Kidney epithelial cell (primary cell): ENCODE measurements at regions not wholly inside any gene's neighbourhood (a gene's known extent, or its start where the extent isn't known, plus 50 kb on each side); places are given as distances from the start of the nearest gene placed in this dataset.

ENCODE experiments used
- DNase-seq: peaks from one replicate; pipeline ENCODE4 v3.0.0-alpha.2; 2010; ENCODE audit warnings: low read depth
- H3K27me3 ChIP-seq: 2 replicates; pipeline ENCODE4 v1.6.0; 2011; ENCODE audit warnings: low read length; ENCODE audit not compliant: control insufficient read depth, insufficient read depth
- H3K36me3 ChIP-seq: 2 replicates; pipeline ENCODE4 v1.5.1; 2011; ENCODE audit warnings: low read length; ENCODE audit not compliant: control insufficient read depth, insufficient read depth
- H3K4me3 ChIP-seq: 2 replicates; pipeline ENCODE4 v1.5.1; 2011; ENCODE audit warnings: low read depth, mild to moderate bottlenecking, control low read depth, low read length
- TF ChIP-seq, protein P1 (sequence below): IDR thresholded peaks from 2 replicates; pipeline ENCODE4 v1.5.1; 2011; ENCODE audit warnings: mild to moderate bottlenecking, moderate library complexity, low read length, control low read depth, inconsistent platforms; ENCODE audit not compliant: insufficient read depth, poor library complexity, severe bottlenecking

DNA sequence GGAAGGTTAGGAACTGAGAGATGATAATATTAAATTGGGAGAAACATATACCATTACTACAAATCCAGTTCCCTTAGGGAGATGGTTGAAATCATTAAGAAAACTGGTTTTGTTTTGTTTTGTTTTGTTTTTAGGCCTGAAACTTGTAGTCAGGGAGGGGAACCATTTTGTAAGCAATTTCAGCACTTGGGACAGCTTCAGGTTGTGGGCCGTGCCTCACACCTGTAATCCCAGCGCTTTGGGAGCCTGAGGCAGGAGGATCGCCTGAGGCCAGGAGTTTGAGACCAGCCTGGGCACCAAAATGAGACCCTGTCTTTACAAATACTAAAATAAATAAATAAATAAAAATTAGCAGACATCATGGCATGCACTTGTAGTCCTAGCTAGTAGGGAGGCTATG, 694.3 kb upstream of the NR5A2 start:
- H3K4me3 ChIP-seq = no peak overlapping the region
- H3K27me3 ChIP-seq = no peaks in the 10 kb centered on the region
- TF ChIP-seq, protein P1, sequence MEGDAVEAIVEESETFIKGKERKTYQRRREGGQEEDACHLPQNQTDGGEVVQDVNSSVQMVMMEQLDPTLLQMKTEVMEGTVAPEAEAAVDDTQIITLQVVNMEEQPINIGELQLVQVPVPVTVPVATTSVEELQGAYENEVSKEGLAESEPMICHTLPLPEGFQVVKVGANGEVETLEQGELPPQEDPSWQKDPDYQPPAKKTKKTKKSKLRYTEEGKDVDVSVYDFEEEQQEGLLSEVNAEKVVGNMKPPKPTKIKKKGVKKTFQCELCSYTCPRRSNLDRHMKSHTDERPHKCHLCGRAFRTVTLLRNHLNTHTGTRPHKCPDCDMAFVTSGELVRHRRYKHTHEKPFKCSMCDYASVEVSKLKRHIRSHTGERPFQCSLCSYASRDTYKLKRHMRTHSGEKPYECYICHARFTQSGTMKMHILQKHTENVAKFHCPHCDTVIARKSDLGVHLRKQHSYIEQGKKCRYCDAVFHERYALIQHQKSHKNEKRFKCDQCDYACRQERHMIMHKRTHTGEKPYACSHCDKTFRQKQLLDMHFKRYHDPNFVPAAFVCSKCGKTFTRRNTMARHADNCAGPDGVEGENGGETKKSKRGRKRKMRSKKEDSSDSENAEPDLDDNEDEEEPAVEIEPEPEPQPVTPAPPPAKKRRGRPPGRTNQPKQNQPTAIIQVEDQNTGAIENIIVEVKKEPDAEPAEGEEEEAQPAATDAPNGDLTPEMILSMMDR = no peak
- no peak for DNase-seq
- no peaks in the 10 kb centered on the region for H3K36me3 ChIP-seq

DNA sequence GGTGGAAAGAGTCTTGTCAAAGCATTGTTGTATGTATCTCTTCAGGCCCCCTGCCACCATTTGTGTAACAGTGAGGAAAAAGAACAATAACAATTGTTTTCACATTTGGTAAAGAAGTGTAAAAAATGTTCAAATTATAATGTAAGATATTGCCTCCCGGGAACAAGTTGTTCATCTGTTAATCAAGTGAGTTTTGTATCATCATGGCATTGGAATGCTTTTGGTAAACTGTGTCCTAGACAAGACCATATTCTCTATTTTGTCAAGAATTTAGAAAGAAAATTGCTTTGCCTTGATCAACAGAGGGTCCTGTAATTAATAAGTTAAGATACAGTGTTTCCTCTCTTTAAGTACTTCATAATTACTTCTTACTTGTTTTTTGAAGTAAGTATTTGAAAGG, 692.0 kb upstream of the NR5A2 start:
- Histone ChIP-seq H3K4me3 (no peak overlapping the region), H3K36me3 (no peaks in the 10 kb centered on the region), H3K27me3 (no peaks in the 10 kb centered on the region)
- no peak for DNase-seq
- TF ChIP-seq, protein P1 = no peak

DNA sequence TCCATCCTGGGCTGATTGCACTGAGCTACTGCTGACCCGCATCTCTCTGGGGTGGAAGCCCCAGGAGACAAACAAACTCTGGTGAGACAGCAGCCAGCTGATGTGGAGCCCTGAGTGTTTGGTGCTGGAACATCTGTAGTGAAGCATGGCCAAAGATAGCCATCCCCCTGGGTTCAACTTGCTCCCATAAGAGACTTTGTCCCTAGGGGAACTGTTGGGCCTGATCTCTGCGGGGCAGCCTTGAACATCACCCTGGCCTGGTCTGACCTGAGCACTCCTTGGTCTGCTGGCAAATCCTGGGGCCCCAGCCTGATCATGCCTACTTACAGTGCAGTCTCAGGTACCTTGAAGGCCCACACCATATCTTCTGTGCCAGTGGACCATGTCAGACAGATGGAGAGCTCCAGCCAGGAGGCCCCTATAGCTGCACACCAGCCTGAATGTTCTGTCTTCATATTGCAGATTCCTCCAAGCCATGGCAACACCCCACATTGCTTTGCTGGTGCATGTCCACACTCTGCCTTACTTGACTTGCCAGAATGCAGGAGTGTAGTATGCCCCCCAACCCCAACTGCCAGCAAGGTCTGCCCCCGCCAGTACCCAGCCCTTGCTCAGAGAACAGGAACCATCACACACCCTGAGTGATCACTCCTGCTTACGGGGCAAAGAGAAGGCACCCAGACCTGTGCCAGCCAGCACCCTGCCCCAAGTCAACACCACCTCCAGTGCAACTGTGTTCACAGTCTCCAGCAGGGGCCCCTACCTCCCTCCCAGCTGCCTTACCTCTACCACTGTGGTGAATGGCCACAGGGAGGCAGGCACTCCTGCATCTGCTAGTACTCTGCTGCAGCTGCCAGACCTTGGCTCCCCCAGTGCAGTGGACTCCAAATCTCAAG, 690.5 kb upstream of the NR5A2 start:
- no peaks in the 10 kb centered on the region for H3K36me3 ChIP-seq
- DNase-seq = no peak
- no peaks in the 10 kb centered on the region for H3K27me3 ChIP-seq
- no peak overlapping the region for H3K4me3 ChIP-seq
- TF ChIP-seq, protein P1 = no peak

DNA sequence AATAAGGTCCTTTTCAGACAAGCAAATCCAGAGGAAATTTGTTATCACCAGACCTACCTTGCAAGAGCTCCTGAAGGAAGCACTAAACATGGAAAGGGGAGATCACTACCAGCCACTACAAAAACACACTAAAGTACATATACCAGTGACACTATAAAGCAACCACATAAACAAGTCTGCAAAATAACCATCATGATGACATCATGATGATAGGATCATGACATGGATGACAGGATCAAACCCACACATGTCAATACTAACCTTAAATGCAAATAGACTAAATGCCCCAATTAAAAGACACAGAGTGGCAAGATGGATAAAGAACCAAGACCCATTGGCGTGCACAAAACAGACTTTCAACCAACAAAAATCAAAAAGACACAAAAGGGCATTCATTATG, 688.8 kb upstream of the NR5A2 start:
- TF ChIP-seq, protein P1 = no peak
- Histone ChIP-seq H3K4me3 (no peak overlapping the region), H3K36me3 (no peaks in the 10 kb centered on the region), H3K27me3 (no peaks in the 10 kb centered on the region)
- no peak for DNase-seq

DNA sequence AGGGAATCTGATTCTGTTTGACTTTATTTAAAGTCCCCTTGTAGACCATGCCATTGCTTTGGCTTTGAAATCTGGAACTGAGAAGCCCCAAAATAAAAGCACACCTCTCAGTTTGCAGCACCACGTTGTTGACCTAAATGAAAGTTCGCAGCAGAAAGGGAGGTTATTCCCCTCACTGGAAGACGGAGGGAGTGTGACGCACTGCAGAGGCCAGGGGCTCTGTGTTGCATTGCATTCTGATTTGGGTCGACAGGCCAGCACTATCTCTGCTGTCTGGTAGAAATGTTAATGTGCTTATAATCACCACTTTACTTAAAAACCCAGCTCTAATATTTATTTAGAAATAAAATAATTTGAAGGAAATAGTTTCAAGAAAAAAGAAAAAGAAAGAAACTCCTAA, 675.2 kb upstream of the NR5A2 start:
- DNase-seq = no peak
- H3K27me3 ChIP-seq = no peaks in the 10 kb centered on the region
- TF ChIP-seq, protein P1 = no peak
- H3K4me3 ChIP-seq = no peak overlapping the region
- H3K36me3 ChIP-seq = no peaks in the 10 kb centered on the region

- H3K4me3 ChIP-seq = no peak overlapping the region
- DNase-seq = no peak
- no peaks in the 10 kb centered on the region for H3K27me3 ChIP-seq
- H3K36me3 ChIP-seq = no peaks in the 10 kb centered on the region
- TF ChIP-seq, protein P1 = no peak
Measured at GRCh38 chr1:199353906-199354305, 673.6 kb upstream of the NR5A2 start.
